ENCODE measurements at regions not wholly inside any gene's neighbourhood (a gene's known extent, or its start where the extent isn't known, plus 50 kb on each side); places are given as distances from the start of the nearest gene placed in this dataset.
"Not testable (repeated sequence)": the region's sequence is repeated elsewhere in the genome, so short reads cannot be mapped to it uniquely, and the experiment has no call there.

GRCh38 chr4:115454228-115454627, 340.8 kb upstream of the NDST4 start:
- TF ChIP-seq RAD21 (IDR thresholded peaks at IDR 0.05; ENCODE audit: low read length) = no peak
- no peak for TF ChIP-seq YY1 (IDR thresholded peaks at IDR 0.05; ENCODE audit: low read depth)
- no peak for TF ChIP-seq EP300 (IDR thresholded peaks at IDR 0.05; ENCODE audit: borderline replicate concordance in 1 of 2, low read depth in 1 of 2, low read length in 1 of 2)
- no peak for TF ChIP-seq IRF3 (IDR thresholded peaks at IDR 0.05; ENCODE audit: low read depth, low read length)
- TF ChIP-seq FOXJ3 (CRISPR knock-in tag; IDR thresholded peaks at IDR 0.05) = no peak
- no peak for TF ChIP-seq FOSL2 (IDR thresholded peaks at IDR 0.05; ENCODE audit: borderline replicate concordance, low read depth)
- TF ChIP-seq FOXM1 (IDR thresholded peaks at IDR 0.05; ENCODE audit: low read depth) = no peak
- no peak overlapping the region for H3K9ac ChIP-seq
- no peaks in the 10 kb centered on the region for H3K36me3 ChIP-seq (replicated peaks in 1 of 2; ENCODE audit: control insufficient read depth in 1 of 2, insufficient read depth in 2 of 2, low read length in 1 of 2)
- no peaks in the 10 kb centered on the region for H3F3A ChIP-seq (replicated peaks; ENCODE audit: insufficient read depth)
- 9% methylated on average over 2 of the region's 2 CpGs for WGBS (ENCODE audit: low lambda C conversion rate)
- CTCF ChIA-PET = no interaction called here
- POLR2A ChIA-PET = no interaction called here
- H3K4me1 ChIP-seq (ENCODE audit: control insufficient read depth in 1 of 2, insufficient read depth in 2 of 2, low read depth in 1 of 2, low read length in 1 of 2) = no peaks in the 10 kb centered on the region
- H3K9me3 ChIP-seq = no peaks in the 10 kb centered on the region
- no peak for DNase-seq
- no peak overlapping the region for H2AFZ ChIP-seq (ENCODE audit: low read depth)
- no peaks in the 10 kb centered on the region for H3K79me2 ChIP-seq (ENCODE audit: insufficient read depth)
- H3K27ac ChIP-seq (ENCODE audit: low read depth in 2 of 2, low read length in 1 of 2) = no peak overlapping the region
- H3K4me3 ChIP-seq (ENCODE audit: low read depth in 2 of 2, low read length in 1 of 2) = no peak overlapping the region
- no peaks in the 10 kb centered on the region for H3K27me3 ChIP-seq (ENCODE audit: insufficient read depth)
- no peaks in the 10 kb centered on the region for H3K9me2 ChIP-seq
- no peaks in the 10 kb centered on the region for H4K20me1 ChIP-seq (ENCODE audit: insufficient read depth)
- no peak overlapping the region for H3K4me2 ChIP-seq

GRCh38 chr4:115453416-115453815, 340.0 kb upstream of the NDST4 start:
- 8% methylated on average over 1 of the region's 1 CpG for WGBS (ENCODE audit: low lambda C conversion rate)
- no peaks in the 10 kb centered on the region for H3K79me2 ChIP-seq (ENCODE audit: insufficient read depth)
- H3K4me3 ChIP-seq (ENCODE audit: low read depth in 2 of 2, low read length in 1 of 2) = no peak overlapping the region
- no peaks in the 10 kb centered on the region for H3K9me2 ChIP-seq
- no peaks in the 10 kb centered on the region for H3F3A ChIP-seq (replicated peaks; ENCODE audit: insufficient read depth)
- TF ChIP-seq FOXM1 (IDR thresholded peaks at IDR 0.05; ENCODE audit: low read depth) = no peak
- TF ChIP-seq, protein P1, sequence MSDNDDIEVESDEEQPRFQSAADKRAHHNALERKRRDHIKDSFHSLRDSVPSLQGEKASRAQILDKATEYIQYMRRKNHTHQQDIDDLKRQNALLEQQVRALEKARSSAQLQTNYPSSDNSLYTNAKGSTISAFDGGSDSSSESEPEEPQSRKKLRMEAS (IDR thresholded peaks at IDR 0.05; ENCODE audit: low read depth) = no peak
- TF ChIP-seq FOXJ3 (CRISPR knock-in tag; IDR thresholded peaks at IDR 0.05) = no peak
- TF ChIP-seq, protein P2, sequence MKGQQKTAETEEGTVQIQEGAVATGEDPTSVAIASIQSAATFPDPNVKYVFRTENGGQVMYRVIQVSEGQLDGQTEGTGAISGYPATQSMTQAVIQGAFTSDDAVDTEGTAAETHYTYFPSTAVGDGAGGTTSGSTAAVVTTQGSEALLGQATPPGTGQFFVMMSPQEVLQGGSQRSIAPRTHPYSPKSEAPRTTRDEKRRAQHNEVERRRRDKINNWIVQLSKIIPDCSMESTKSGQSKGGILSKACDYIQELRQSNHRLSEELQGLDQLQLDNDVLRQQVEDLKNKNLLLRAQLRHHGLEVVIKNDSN (IDR thresholded peaks at IDR 0.05; ENCODE audit: borderline replicate concordance, low read depth) = no peak
- TF ChIP-seq SMC3 (IDR thresholded peaks at IDR 0.05; ENCODE audit: low read depth, low read length) = no peak
- TF ChIP-seq YY1 (IDR thresholded peaks at IDR 0.05; ENCODE audit: low read depth) = no peak
- no peak for TF ChIP-seq RCOR1 (IDR thresholded peaks at IDR 0.05; ENCODE audit: low read length)
- TF ChIP-seq CHD2 (IDR thresholded peaks at IDR 0.05; ENCODE audit: low read length, partially characterized antibody) = no peak
- no peak for TF ChIP-seq SIN3A (IDR thresholded peaks at IDR 0.05; ENCODE audit: borderline replicate concordance, low read depth, low read length)
- no peak for TF ChIP-seq POLR2AphosphoS5 (IDR thresholded peaks at IDR 0.05; ENCODE audit: low read depth, low read length)
- 0 out of 2 replicates have a peak overlapping the region, but pooled peaks have one; percentile 3 for H2AFZ ChIP-seq (ENCODE audit: low read depth)
- 0 out of 2 replicates have a peak overlapping the region, but pooled peaks have one; percentile 3 for H3K4me2 ChIP-seq
- no peak overlapping the region for H3K27ac ChIP-seq (ENCODE audit: low read depth in 2 of 2, low read length in 1 of 2)
- POLR2A ChIA-PET = no interaction called here
- no peak overlapping the region for H3K9ac ChIP-seq
- no peaks in the 10 kb centered on the region for H3K36me3 ChIP-seq (replicated peaks in 1 of 2; ENCODE audit: control insufficient read depth in 1 of 2, insufficient read depth in 2 of 2, low read length in 1 of 2)
- no peaks in the 10 kb centered on the region for H3K9me3 ChIP-seq
- DNase-seq = no peak
- H3K4me1 ChIP-seq (ENCODE audit: control insufficient read depth in 1 of 2, insufficient read depth in 2 of 2, low read depth in 1 of 2, low read length in 1 of 2) = no peaks in the 10 kb centered on the region
- no peaks in the 10 kb centered on the region for H4K20me1 ChIP-seq (ENCODE audit: insufficient read depth)
- H3K27me3 ChIP-seq (ENCODE audit: insufficient read depth) = no peaks in the 10 kb centered on the region
- CTCF ChIA-PET = no interaction called here

GRCh38 chr4:115452229-115452628, 338.8 kb upstream of the NDST4 start:
- H3K9ac ChIP-seq; H3K4me2 ChIP-seq; H2AFZ ChIP-seq (ENCODE audit: low read depth); H3K27ac ChIP-seq (ENCODE audit: low read depth in 2 of 2, low read length in 1 of 2); H3K9me3 ChIP-seq; H3K36me3 ChIP-seq (replicated peaks in 1 of 2; ENCODE audit: control insufficient read depth in 1 of 2, insufficient read depth in 2 of 2, low read length in 1 of 2); H3K4me1 ChIP-seq (ENCODE audit: control insufficient read depth in 1 of 2, insufficient read depth in 2 of 2, low read depth in 1 of 2, low read length in 1 of 2); H3K27me3 ChIP-seq (ENCODE audit: insufficient read depth); H4K20me1 ChIP-seq (ENCODE audit: insufficient read depth); H3K79me2 ChIP-seq (ENCODE audit: insufficient read depth); POLR2A ChIA-PET; H3K9me2 ChIP-seq; H3F3A ChIP-seq (replicated peaks; ENCODE audit: insufficient read depth); H3K4me3 ChIP-seq (ENCODE audit: low read depth in 2 of 2, low read length in 1 of 2); DNase-seq; CTCF ChIA-PET: not testable (repeated sequence)
- 50% methylated on average over 1 of the region's 2 CpGs for WGBS (ENCODE audit: low lambda C conversion rate)
